ENCODE measurements at regions not wholly inside any gene's neighbourhood (a gene's known extent, or its start where the extent isn't known, plus 50 kb on each side); places are given as distances from the start of the nearest gene placed in this dataset.

DNA sequence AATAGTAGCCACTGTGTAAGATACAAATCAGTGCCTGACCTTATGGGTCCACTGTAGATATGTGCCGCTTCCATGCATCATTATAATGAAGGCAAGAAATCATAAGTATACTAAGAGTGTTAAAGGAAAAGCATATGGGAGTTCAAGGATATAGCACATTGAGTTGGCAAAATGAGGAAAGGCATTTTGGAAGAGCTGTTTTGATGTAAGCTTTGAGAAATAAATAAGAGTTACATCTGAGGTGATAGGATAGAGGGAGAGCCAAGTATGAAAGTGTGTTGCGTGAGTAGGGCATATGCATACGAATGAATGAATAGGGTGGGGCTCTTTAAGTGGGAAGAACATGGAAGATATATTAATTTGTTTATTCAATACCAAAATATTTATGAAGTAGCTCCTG, 101.0 kb upstream of the DMAC1 start:
- DNase-seq, result no peak
- ATAC-seq (ENCODE audit: low FRiP score in 2 of 2), result no peak
- whole genome bisulfite sequencing, 2 donors, result 90 to 96% methylated on average over 3 of the region's 3 CpGs
- H3K27ac ChIP-seq, result no peak overlapping the region
- H3K4me1 ChIP-seq, result no peaks in the 10 kb centered on the region
- TF ChIP-seq EP300 (IDR thresholded peaks at IDR 0.05) (no peak), POLR2A (IDR thresholded peaks at IDR 0.05) (no peak), POLR2AphosphoS5 (IDR thresholded peaks at IDR 0.05) (no peak), CTCF (IDR thresholded peaks at IDR 0.05) (no peak)
- H3K4me3 ChIP-seq, result no peak overlapping the region
- H3K9me3 ChIP-seq, result no peaks in the 10 kb centered on the region
- H3K36me3 ChIP-seq, result no peaks in the 10 kb centered on the region
- no peaks in the 10 kb centered on the region for H3K27me3 ChIP-seq

DNA sequence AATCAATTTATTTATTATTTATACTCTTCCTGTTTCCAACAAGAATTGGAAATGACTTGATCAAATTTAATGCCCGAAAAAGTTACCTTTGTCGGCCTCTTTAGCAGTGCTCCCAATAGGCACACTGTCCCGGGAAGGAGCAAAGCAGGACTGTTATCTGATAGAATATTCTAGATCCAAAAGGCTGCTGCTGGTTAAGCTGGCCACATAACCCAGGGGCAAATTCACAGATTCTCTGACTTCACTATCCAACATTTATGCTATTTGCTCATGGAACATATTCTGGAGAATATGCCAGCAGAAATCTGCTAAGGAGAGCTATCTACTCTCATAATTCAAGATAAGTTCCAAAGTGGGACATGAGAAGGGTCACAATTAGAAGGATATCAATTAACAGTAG, 100.2 kb upstream of the DMAC1 start:
- no peaks in the 10 kb centered on the region for H3K9me3 ChIP-seq
- no peaks in the 10 kb centered on the region for H3K27me3 ChIP-seq
- no peak overlapping the region for H3K27ac ChIP-seq
- WGBS, 2 donors, result 64 to 68% methylated on average over 3 of the region's 3 CpGs
- H3K4me1 ChIP-seq, result no peaks in the 10 kb centered on the region
- no peak overlapping the region for H3K4me3 ChIP-seq
- TF ChIP-seq CTCF (IDR thresholded peaks at IDR 0.05), result no peak
- no peak for TF ChIP-seq EP300 (IDR thresholded peaks at IDR 0.05)
- TF ChIP-seq POLR2A (IDR thresholded peaks at IDR 0.05), result no peak
- TF ChIP-seq POLR2AphosphoS5 (IDR thresholded peaks at IDR 0.05), result no peak
- ATAC-seq (ENCODE audit: low FRiP score in 2 of 2) (no peak), DNase-seq (no peak)
- no peaks in the 10 kb centered on the region for H3K36me3 ChIP-seq

DNA sequence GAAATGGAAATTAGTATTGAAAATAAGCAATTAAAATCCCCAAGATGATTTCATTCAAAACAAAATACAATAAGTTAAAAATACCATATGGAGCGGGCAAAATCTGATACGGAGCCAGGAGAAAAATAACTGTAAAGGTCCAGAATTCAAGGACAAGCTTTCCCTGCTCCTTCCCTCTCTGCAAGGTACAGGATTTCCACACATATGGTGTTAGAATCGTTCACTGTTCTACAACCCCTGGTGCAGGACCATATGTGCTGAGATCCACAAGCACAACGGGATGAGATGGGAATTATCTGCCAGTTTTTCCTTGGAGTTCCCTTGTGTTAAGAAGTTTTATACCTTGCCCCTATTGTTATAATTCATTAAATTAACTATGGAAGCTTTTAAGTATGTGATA, 94.7 kb upstream of the DMAC1 start:
- TF ChIP-seq POLR2A (IDR thresholded peaks at IDR 0.05), result no peak
- H3K4me1 ChIP-seq, result no peaks in the 10 kb centered on the region
- H3K9me3 ChIP-seq, result no peaks in the 10 kb centered on the region
- H3K27me3 ChIP-seq, result no peaks in the 10 kb centered on the region
- H3K27ac ChIP-seq, result no peak overlapping the region
- no peak for ATAC-seq (ENCODE audit: low FRiP score in 2 of 2)
- 78 to 82% methylated on average over 4 of the region's 4 CpGs for WGBS, 2 donors
- DNase-seq, result no peak
- no peak overlapping the region for H3K4me3 ChIP-seq
- no peaks in the 10 kb centered on the region for H3K36me3 ChIP-seq

DNA sequence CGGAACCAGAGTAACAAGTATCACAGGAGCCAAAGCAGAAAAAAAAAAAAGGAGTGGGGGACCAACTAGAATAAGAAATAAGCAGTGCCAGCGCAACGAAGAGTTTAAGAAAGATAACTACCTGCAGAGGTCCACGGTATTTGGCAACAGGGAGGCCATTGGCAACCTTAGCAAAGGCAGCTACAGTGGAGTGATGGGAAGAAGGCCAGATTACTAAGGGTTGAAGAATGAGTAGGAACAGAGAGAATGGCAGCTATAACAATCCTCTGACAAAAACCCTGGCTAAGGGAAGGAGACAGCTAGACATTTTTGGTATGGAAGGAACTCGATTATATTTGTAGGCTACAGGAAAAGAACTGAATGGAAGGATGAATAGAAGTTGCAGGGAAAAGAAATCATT, 93.4 kb upstream of the DMAC1 start:
- H3K4me1 ChIP-seq, result no peaks in the 10 kb centered on the region
- H3K4me3 ChIP-seq, result no peak overlapping the region
- no peaks in the 10 kb centered on the region for H3K36me3 ChIP-seq
- H3K9me3 ChIP-seq, result no peaks in the 10 kb centered on the region
- H3K27me3 ChIP-seq, result no peaks in the 10 kb centered on the region
- WGBS, 2 donors, result 90% methylated on average over 5 of the region's 5 CpGs
- TF ChIP-seq EP300 (IDR thresholded peaks at IDR 0.05) (no peak), POLR2A (IDR thresholded peaks at IDR 0.05) (no peak), POLR2AphosphoS5 (IDR thresholded peaks at IDR 0.05) (no peak), CTCF (IDR thresholded peaks at IDR 0.05) (no peak)
- no peak overlapping the region for H3K27ac ChIP-seq
- DNase-seq (no peak), ATAC-seq (ENCODE audit: low FRiP score in 2 of 2) (no peak)

- no peak for TF ChIP-seq CTCF (IDR thresholded peaks at IDR 0.05)
- no peak for TF ChIP-seq POLR2AphosphoS5 (IDR thresholded peaks at IDR 0.05)
- TF ChIP-seq EP300 (IDR thresholded peaks at IDR 0.05), result no peak
- no peak for TF ChIP-seq POLR2A (IDR thresholded peaks at IDR 0.05)
- H3K36me3 ChIP-seq, result no peaks in the 10 kb centered on the region
- WGBS, 2 donors, result 58% methylated on average over 6 of the region's 6 CpGs; no CpG with 5 or more reads in 1 of the 2 donors
- no peaks in the 10 kb centered on the region for H3K9me3 ChIP-seq
- ATAC-seq (ENCODE audit: low FRiP score in 2 of 2) (no peak), DNase-seq (no peak)
- no peak overlapping the region for H3K27ac ChIP-seq
- no peaks in the 10 kb centered on the region for H3K4me1 ChIP-seq
- no peaks in the 10 kb centered on the region for H3K27me3 ChIP-seq
- no peak overlapping the region for H3K4me3 ChIP-seq
Measured at GRCh38 chr9:7879551-7880245, 80.1 kb upstream of the DMAC1 start.
